Activated naive CD8-positive, alpha-beta T cell treated with anti-CD3 and anti-CD28 coated beads, Interleukin-2, amount 50 U/mL, for 16 hours (primary cell): ENCODE measurements at regions not wholly inside any gene's neighbourhood (a gene's known extent, or its start where the extent isn't known, plus 50 kb on each side); places are given as distances from the start of the nearest gene placed in this dataset.
"Not testable (repeated sequence)": the region's sequence is repeated elsewhere in the genome, so short reads cannot be mapped to it uniquely, and the experiment has no call there.

Experiments
- DNase-seq: peaks from one replicate; pipeline ENCODE4 v3.0.0-alpha.2; 2020; ENCODE audit warnings: low read depth, low spot score

- no peak for DNase-seq
Observed at GRCh38 chr5:126677121-126677520, 76.4 kb downstream of the PHAX start.

GRCh38 chr5:126680191-126680817, 79.6 kb downstream of the PHAX start:
- DNase-seq = no peak

GRCh38 chr5:126681314-126681713, 80.6 kb downstream of the PHAX start:
- DNase-seq = not testable (repeated sequence)

GRCh38 chr5:126681970-126682369, 81.2 kb downstream of the PHAX start:
- no peak for DNase-seq

DNA sequence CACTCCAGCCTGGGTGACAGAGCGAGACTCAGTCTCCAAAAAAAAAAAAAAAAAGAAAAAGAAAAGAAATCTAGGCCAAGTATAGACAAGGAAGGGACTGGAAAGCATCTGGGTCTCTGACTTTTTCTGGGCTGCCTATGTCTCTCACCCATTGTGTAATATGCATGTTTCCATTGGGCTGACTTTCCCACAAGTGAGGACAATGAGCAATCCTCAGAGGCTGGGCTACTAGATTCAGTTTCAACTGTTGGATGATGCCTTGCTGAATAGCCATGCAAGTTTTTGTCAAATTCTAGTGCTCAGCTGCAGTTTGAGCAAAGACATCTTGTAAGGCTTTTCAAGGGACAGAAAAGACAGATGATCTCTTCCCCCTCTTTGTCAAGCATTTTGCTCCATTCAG, 82.1 kb downstream of the PHAX start:
- DNase-seq = no peak

GRCh38 chr5:126683912-126684311, 83.2 kb downstream of the PHAX start:
- DNase-seq = no peak

GRCh38 chr5:126684656-126685442, 84.1 kb downstream of the PHAX start:
- peak; percentile 44 for DNase-seq

DNA sequence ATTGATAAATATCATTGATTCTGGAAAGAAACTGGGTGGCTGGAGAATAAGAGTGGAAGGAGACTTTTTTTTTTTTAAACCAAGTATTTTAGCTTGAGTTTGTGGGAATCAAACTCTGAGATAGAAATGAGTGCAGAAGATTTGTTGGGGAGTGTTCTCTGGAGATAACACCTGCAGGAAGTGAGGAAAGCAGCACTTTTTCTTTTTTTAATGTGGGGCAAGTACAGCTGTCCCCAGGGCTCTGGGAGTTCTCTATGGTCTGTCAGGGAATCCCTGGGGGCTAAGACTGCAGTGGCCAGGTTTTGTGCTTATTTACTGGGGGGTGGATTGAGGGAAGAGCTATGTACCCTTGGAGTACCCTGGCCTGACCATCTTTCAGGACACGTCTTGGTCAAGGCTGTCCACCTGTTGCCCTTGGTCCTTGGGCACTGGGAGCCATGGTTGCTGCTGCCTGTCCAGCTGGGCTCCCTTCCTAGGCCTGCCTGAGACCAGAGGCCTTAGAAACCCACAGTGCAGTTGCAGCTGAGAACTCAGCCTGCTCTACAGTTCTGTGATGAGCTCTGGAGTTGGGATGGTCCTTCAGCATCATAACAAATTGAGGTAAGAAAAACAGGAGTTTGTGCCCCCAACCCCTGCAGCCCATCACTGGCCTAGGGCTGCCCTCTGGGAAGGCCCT, 85.8 kb downstream of the PHAX start:
- DNase-seq = no peak

GRCh38 chr5:126692971-126693370, 84.0 kb upstream of the LMNB1 start:
- no peak for DNase-seq

GRCh38 chr5:126693806-126694205, 83.1 kb upstream of the LMNB1 start:
- DNase-seq = no peak

DNA sequence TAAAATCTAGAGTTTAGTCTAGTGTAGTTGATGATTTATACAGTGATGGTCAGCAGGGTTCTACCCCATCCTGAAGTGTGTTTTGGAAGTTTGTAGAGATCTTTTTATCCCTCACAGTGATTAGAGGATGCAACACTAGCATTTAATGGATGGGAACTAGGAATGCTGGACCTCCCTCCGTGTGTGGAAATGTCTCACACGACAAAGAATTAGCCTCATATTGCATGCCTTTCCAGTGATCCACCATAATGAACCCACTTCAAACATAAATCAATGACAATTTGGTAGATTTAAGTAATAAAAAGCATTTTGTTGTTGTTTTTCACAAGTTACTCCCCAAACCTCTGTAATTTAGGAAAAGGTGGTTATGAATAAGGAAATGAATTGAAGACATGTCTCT, 82.5 kb upstream of the LMNB1 start:
- no peak for DNase-seq

- DNase-seq = no peak
Observed at GRCh38 chr5:126695091-126695490, 81.8 kb upstream of the LMNB1 start.

- DNase-seq = no peak
Observed at GRCh38 chr5:126707080-126707479, 69.9 kb upstream of the LMNB1 start.

- no peak for DNase-seq
Observed at GRCh38 chr5:126715765-126716164, 61.2 kb upstream of the LMNB1 start.

DNA sequence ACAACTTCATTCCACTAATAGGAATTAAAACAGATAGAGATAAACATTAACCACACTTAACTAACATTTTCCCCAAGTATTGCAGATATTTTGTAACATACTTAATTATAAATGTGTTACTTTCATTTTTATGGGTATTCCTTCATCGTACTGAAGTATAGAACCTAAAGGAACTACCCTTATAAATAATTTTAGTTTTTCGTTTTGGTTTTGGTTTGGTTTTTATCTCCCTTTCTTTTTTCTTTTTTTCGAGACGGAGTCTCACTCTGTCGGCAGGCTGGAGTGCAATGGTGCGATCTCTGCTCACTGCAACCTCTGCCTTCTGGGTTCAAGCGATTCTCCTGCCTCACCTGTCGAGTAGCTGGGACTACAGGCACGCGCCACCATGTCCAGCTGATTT, 60.1 kb upstream of the LMNB1 start:
- no peak for DNase-seq

- DNase-seq = no peak
Observed at GRCh38 chr5:126718236-126718868, 58.6 kb upstream of the LMNB1 start.

GRCh38 chr5:126720369-126720768, 56.6 kb upstream of the LMNB1 start:
- DNase-seq = no peak

GRCh38 chr5:126723643-126724042, 53.3 kb upstream of the LMNB1 start:
- no peak for DNase-seq
